A549 (cell line): ENCODE measurements at regions not wholly inside any gene's neighbourhood (a gene's known extent, or its start where the extent isn't known, plus 50 kb on each side); places are given as distances from the start of the nearest gene placed in this dataset.

ENCODE experiments used
- ATAC-seq, 2 experiments: fragments of 200-7000 bp in 1 of 2; fragments of >200 bp in 1 of 2; cut with Nextera tagmentation in 1 of 2; cut with Tn5 transposase in 1 of 2; 3 replicates each; pipeline versions ENCODE4 v1.8.0 to v1.9.1; 2018 to 2020; ENCODE audit warnings: mild to moderate bottlenecking in 1 of 2, moderate library complexity in 1 of 2
- CTCF ChIA-PET: fragments of 300-600 bp; sonication (Branson Sonifier 250); formaldehyde crosslinking; extraction: SDS; loops from one replicate; lab custom pipeline; 2021; ENCODE audit warnings: antibody characterized with exemption, inconsistent platforms; lab: Yijun Ruan, JAX
- POLR2A ChIA-PET: fragments of 350-600 bp; formaldehyde crosslinking; extraction: SDS; loops from one replicate; lab custom pipeline; 2021; ENCODE audit warnings: antibody characterized with exemption, inconsistent platforms; lab: Yijun Ruan, JAX
- DNase-seq, 2 experiments: peaks; one replicate each; pipeline versions ENCODE4 v3.0.0 to v3.0.0-alpha.2; 2011 to 2016; ENCODE audit warnings: low read depth in 1 of 2, low spot score in 1 of 2
- FAIRE-seq: peaks from 2 replicates; lab custom pipeline; 2011; peaks lifted over from hg19 to GRCh38; lab: Jason Lieb, UNC
- H3K27ac ChIP-seq, 2 experiments: fragments of >200 bp; sonication (Bioruptor Twin); formaldehyde crosslinking; 3 replicates each; pipeline ENCODE4 v1.5.1; 2016 to 2017
- H3K4me1 ChIP-seq: fragments of >200 bp; sonication (Bioruptor Twin); formaldehyde crosslinking; 3 replicates; pipeline ENCODE4 v1.6.1; 2016
- H3K4me2 ChIP-seq: fragments of >200 bp; sonication (Bioruptor Twin); formaldehyde crosslinking; 3 replicates; pipeline ENCODE4 v1.6.1; 2016
- H3K4me3 ChIP-seq: fragments of >200 bp; sonication (Bioruptor Twin); formaldehyde crosslinking; 3 replicates; pipeline ENCODE4 v1.5.1; 2016
- H3K9me3 ChIP-seq: fragments of >200 bp; sonication (Bioruptor Twin); formaldehyde crosslinking; 3 replicates; pipeline ENCODE4 v1.6.1; 2016
- BHLHE40 ChIP-seq: IDR thresholded peaks from 2 replicates; pipeline ENCODE4 v1.6.1; 2012; ENCODE audit warnings: low read depth, low read length, inconsistent platforms
- EHMT2 ChIP-seq: fragments of 200-600 bp; sonication (generic); IDR thresholded peaks from 2 replicates; pipeline ENCODE4 v1.6.1; 2016; ENCODE audit warnings: antibody characterized with exemption, low read depth, mild to moderate bottlenecking, moderate library complexity
- FOSB ChIP-seq: fragments of 250-450 bp; sonication (Bioruptor Pico); IDR thresholded peaks from 2 replicates; pipeline ENCODE4 v1.5.0; 2020; ENCODE audit warnings: mild to moderate bottlenecking, moderate library complexity
- HEYL ChIP-seq: fragments of 250-450 bp; sonication (Bioruptor Pico); IDR thresholded peaks from 2 replicates; pipeline ENCODE4 v1.8.0; 2021; ENCODE audit warnings: mild to moderate bottlenecking, moderate library complexity
- HOXA7 ChIP-seq: fragments of 250-450 bp; sonication (Bioruptor Pico); IDR thresholded peaks from 2 replicates; pipeline ENCODE4 v1.5.0; 2020; ENCODE audit warnings: mild to moderate bottlenecking, moderate library complexity
- HOXB5 ChIP-seq: fragments of 250-450 bp; sonication (Bioruptor Pico); IDR thresholded peaks from 2 replicates; pipeline ENCODE4 v1.5.0; 2020; ENCODE audit warnings: mild to moderate bottlenecking, moderate library complexity
- JUNB ChIP-seq: fragments of >200 bp; sonication (Bioruptor Twin); formaldehyde crosslinking; IDR thresholded peaks from 2 replicates; pipeline ENCODE4 v1.6.1; 2016
- MAX ChIP-seq: IDR thresholded peaks from 2 replicates; pipeline ENCODE4 v1.6.1; 2012
- NFE2L2 ChIP-seq: fragments of 150-350 bp; conservative IDR thresholded peaks from 2 replicates; pipeline ENCODE4 v1.6.1; 2014; ENCODE audit warnings: low read length
- RARB ChIP-seq: fragments of 250-450 bp; sonication (Bioruptor Pico); IDR thresholded peaks from 2 replicates; pipeline ENCODE4 v1.8.0; 2021; ENCODE audit warnings: mild to moderate bottlenecking, moderate library complexity
- RCOR1 ChIP-seq: fragments of 150-350 bp; IDR thresholded peaks from 2 replicates; pipeline ENCODE4 v1.6.1; 2014; ENCODE audit warnings: antibody characterized with exemption, low read length, low read depth
- REST ChIP-seq: fragments of 200-600 bp; sonication (generic); IDR thresholded peaks from 2 replicates; pipeline ENCODE4 v1.6.1; 2016; ENCODE audit warnings: antibody characterized with exemption, mild to moderate bottlenecking, moderate library complexity
- SMC3 ChIP-seq: fragments of >200 bp; sonication (Bioruptor Twin); formaldehyde crosslinking; IDR thresholded peaks from 3 replicates; pipeline ENCODE4 v1.6.1; 2018; ENCODE audit warnings: inconsistent platforms
- SREBF2 ChIP-seq: fragments of 450-650 bp; IDR thresholded peaks from 2 replicates; pipeline ENCODE4 v1.6.1; 2014; ENCODE audit warnings: mild to moderate bottlenecking, moderate library complexity
- TP53 ChIP-seq: fragments of 250-450 bp; sonication (Bioruptor Pico); IDR thresholded peaks from 2 replicates; pipeline ENCODE4 v1.5.0; 2021; ENCODE audit warnings: mild to moderate bottlenecking, moderate library complexity
- ZFP36 ChIP-seq: fragments of 450-650 bp; IDR thresholded peaks from 2 replicates; pipeline ENCODE4 v1.6.1; 2014; ENCODE audit warnings: borderline replicate concordance; ENCODE audit not compliant: partially characterized antibody
- ZNF302 ChIP-seq: fragments of 250-450 bp; sonication (Bioruptor Pico); IDR thresholded peaks from 2 replicates; pipeline ENCODE4 v1.9.0; 2021; ENCODE audit warnings: inconsistent platforms, mild to moderate bottlenecking, moderate library complexity
- ZSCAN20 ChIP-seq: fragments of 250-450 bp; sonication (Bioruptor Pico); IDR thresholded peaks from 2 replicates; pipeline ENCODE4 v1.8.0; 2022; ENCODE audit warnings: mild to moderate bottlenecking, moderate library complexity
- WGBS: methylation state at CpG from one replicate; pipeline ENCODE4 v1.1.6; 2017; ENCODE audit errors: missing lambda C conversion rate; 5-methylcytosine and 5-hydroxymethylcytosine counted together
- TF ChIP-seq, protein P1 (sequence below): fragments of >200 bp; sonication (Bioruptor Twin); formaldehyde crosslinking; IDR thresholded peaks from 3 replicates; pipeline ENCODE4 v1.5.1; 2016
- TF ChIP-seq, protein P2 (sequence below): IDR thresholded peaks from 2 replicates; pipeline ENCODE4 v1.6.1; 2012; ENCODE audit warnings: low read depth, borderline replicate concordance

GRCh38 chr2:228509021-228509420 is 327.5 kb upstream of the SPHKAP start:
- no peaks in the 10 kb centered on the region for H3K4me1 ChIP-seq
- FAIRE-seq, result no peak
- ATAC-seq, result no peak
- no peak overlapping the region for H3K4me3 ChIP-seq
- no peaks in the 10 kb centered on the region for H3K9me3 ChIP-seq
- ChIA-PET POLR2A (no interaction called here), CTCF (interaction anchor here (0.6 kb wide), 1 partner anchor 622 kb away, joined by 3 read pairs; no protein-coding TSS in a partner anchor)
- no peak for TF ChIP-seq EHMT2
- no peak for TF ChIP-seq SMC3
- no peak for DNase-seq
- 0% methylated on average over 2 of the region's 2 CpGs for WGBS
- H3K27ac ChIP-seq, result no peak overlapping the region
- no peak overlapping the region for H3K4me2 ChIP-seq

DNA sequence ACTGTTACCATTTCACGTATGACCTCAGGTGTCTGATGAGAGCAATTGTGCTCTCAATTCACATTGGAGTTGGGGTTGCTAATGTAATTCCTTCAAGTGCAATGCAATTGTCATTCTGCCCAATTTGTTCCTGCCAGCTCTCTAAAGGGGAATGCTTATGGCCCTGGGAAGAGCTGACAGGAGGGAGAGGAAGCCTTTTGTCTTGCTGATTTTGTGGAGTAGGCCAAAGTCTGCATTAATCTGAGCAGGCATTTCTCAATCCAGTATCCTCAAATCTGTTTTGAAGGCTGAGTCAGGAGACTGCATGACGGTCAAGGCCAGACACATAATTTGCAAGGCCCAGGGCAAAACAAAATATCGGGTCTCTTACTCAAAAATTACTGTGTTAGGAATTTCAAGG is 326.4 kb upstream of the SPHKAP start:
- H3K4me1 ChIP-seq, result no peaks in the 10 kb centered on the region
- CTCF ChIA-PET, result interaction anchor here (1.7 kb wide), 1 partner anchor 617 kb away, joined by 3 read pairs; no protein-coding TSS in a partner anchor
- no peak overlapping the region for H3K4me2 ChIP-seq
- no peak for FAIRE-seq
- no peak overlapping the region for H3K27ac ChIP-seq
- ATAC-seq, result no peak
- WGBS, result 23% methylated on average over 3 of the region's 3 CpGs
- TF ChIP-seq ZFP36, result no peak
- TF ChIP-seq HOXB5 (CRISPR knock-in tag), result no peak
- TF ChIP-seq BHLHE40, result no peak
- TF ChIP-seq RCOR1, result no peak
- no peak for TF ChIP-seq HEYL (CRISPR knock-in tag)
- no peak for TF ChIP-seq JUNB
- TF ChIP-seq ZNF302, result no peak
- TF ChIP-seq SREBF2, result no peak
- TF ChIP-seq REST, result no peak
- TF ChIP-seq, protein P1, sequence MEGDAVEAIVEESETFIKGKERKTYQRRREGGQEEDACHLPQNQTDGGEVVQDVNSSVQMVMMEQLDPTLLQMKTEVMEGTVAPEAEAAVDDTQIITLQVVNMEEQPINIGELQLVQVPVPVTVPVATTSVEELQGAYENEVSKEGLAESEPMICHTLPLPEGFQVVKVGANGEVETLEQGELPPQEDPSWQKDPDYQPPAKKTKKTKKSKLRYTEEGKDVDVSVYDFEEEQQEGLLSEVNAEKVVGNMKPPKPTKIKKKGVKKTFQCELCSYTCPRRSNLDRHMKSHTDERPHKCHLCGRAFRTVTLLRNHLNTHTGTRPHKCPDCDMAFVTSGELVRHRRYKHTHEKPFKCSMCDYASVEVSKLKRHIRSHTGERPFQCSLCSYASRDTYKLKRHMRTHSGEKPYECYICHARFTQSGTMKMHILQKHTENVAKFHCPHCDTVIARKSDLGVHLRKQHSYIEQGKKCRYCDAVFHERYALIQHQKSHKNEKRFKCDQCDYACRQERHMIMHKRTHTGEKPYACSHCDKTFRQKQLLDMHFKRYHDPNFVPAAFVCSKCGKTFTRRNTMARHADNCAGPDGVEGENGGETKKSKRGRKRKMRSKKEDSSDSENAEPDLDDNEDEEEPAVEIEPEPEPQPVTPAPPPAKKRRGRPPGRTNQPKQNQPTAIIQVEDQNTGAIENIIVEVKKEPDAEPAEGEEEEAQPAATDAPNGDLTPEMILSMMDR, result no peak
- TF ChIP-seq HOXA7 (CRISPR knock-in tag), result no peak
- TF ChIP-seq TP53, result no peak
- no peak for TF ChIP-seq FOSB (CRISPR knock-in tag)
- TF ChIP-seq ZSCAN20, result no peak
- TF ChIP-seq RARB (CRISPR knock-in tag), result no peak
- TF ChIP-seq, protein P2, sequence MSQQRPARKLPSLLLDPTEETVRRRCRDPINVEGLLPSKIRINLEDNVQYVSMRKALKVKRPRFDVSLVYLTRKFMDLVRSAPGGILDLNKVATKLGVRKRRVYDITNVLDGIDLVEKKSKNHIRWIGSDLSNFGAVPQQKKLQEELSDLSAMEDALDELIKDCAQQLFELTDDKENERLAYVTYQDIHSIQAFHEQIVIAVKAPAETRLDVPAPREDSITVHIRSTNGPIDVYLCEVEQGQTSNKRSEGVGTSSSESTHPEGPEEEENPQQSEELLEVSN, result no peak
- TF ChIP-seq MAX, result no peak
- no peak for TF ChIP-seq NFE2L2
- TF ChIP-seq, all 56 proteins: peak for 0
- no peak overlapping the region for H3K4me3 ChIP-seq
- H3K9me3 ChIP-seq, result no peaks in the 10 kb centered on the region
- POLR2A ChIA-PET, result no interaction called here
- DNase-seq, result no peak
